HG03439 (cell line): ENCODE measurements at regions not wholly inside any gene's neighbourhood (a gene's known extent, or its start where the extent isn't known, plus 50 kb on each side); places are given as distances from the start of the nearest gene placed in this dataset.

Experiments used
- ATAC-seq: cut with Tn5 transposase; IDR thresholded peaks from one replicate; pipeline ENCODE4 v1.9.1; 2021; ENCODE audit warnings: mild to moderate bottlenecking, moderate library complexity; ENCODE audit not compliant: unreplicated experiment

DNA sequence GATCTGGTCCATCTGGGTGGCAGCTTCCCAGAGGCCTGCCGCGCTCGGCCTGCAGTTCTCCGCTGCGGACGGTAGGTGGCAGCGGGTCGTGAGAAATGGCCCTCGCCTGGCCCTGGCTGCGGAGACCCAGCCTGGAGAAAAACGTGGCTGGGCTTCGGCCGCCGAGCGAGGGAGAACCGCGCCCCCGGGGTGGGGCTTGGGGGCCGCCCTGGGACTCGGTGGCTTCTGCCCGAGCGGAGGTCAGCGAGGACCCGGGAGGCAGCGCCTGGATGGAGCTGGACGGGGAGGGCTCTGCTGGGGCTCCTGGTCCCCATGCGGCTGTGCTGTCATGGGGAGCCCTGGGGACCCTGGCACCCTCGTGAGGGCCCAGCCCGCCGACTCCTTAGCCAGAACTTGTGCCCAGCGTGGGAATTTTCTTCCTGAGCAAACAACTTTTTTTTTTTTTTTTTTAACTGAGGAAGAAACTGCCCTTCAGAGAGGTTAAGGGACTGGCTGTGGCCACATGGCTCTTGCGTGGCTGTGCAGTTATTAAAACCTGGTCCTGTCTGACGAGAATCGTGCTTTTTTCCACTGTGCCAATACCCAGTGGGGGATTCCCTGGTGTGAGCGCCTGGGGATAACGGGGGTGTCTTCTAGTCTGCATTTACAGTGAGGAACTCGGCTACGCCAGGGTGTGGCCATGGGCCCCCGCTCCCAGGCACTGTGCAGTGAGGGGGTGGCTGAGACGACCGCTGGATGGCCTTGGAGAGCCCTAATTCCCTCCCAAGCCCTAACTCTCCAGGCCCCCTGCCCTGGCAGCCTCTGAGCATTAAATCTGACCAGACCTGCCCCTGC is 535.6 kb downstream of the INSC start:
- ATAC-seq: peak; percentile 98

DNA sequence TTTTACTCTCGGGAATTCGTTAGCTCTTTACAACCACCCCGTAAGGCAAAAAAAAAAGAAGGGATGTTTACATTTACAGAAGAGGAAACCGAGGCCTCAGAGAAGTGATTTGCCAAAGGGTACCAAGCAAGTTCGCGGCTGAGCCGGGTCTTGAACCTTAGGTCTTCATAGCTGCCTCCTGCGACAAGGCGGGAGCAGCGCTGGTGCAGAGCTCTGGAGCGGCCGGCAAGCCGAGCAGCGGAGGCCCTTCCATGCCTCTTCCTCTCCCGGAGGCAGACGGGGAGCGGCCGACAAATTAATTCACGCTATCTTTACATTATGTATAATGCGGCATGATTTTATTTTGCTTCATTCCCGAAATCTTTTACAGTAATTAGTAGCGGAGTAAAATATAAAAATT is 536.3 kb downstream of the INSC start:
- ATAC-seq: no peak

DNA sequence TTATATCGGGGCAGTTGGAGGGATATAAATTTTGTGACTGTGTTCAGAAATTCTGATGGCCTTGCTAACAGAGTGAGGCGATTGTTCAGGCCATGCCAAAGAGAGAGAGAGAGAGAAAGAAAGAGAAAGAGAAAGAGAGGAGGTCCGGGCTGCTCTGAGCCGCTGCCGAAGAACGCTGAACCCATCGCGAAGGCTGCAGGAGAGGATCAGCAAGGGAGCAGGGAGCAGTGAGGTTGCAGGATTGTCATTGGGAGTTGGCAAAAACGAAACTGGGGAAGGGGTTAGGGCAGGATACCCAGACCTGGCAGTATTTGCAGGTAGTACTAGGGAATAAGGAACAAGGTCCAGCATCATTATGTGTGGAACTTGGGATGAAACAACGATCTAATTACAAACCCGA is 537.1 kb downstream of the INSC start:
- ATAC-seq: no peak

DNA sequence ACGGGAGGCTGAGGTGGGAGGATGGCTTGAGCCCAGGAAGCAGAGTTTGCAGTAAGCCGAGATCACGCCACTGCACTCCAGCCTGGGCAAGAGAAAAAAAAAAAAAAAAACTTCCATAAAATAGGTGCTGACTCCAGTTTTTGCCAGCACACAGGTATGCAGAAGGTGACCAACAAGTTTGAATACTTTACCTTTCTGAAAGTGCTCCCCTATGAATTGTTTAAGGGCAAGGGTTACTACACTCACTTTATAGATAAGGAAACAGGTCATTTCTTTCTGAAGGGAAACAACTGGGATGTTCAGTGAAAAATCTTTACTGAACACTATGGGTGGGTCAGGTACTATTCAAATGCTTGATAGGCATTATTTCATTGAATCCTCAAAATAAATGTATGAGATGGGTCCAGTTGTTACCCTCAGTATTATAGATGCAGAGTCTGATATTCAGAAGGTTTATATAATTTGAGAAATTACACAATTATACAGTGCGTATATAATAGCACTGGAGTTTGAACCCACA is 538.5 kb downstream of the INSC start:
- no peak for ATAC-seq

DNA sequence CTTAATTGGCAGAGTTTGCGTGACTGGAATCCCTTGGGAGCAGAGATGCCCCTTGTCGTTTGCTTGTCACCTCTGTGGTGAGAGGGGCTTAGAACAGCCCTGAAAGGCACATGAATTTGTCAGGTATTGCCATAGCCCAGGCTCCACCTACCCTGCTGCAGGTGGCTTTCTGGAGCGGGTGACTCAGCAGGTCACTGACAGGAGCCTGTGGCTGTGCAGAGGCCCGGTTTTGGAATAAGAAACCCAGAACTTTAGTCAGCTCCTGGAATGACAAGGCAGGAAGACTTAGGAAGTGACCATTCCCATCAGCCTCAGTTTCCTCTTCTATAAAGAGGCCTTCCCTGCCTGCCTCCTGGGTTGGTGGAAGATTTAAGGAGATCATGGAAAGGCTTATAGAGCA is 539.7 kb downstream of the INSC start:
- ATAC-seq: no peak

DNA sequence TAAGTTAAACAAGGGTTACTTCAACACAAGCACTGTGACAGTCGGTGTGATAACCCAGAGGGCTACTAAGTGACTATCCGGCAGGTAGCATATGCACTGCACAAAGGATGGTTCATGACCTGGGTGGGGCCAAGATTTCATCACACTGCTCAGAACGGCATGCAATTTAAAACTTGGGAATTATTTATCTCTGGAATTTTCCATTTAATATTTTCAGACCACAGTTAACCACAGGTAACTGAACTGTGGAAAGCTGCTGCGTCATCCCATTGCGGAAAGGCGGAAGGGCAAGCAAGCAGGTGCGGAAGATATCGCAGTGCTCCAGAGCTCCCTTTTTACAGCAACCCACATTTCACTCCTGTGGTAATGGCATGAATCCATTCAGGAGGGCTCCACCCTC is 540.8 kb downstream of the INSC start:
- ATAC-seq: no peak

DNA sequence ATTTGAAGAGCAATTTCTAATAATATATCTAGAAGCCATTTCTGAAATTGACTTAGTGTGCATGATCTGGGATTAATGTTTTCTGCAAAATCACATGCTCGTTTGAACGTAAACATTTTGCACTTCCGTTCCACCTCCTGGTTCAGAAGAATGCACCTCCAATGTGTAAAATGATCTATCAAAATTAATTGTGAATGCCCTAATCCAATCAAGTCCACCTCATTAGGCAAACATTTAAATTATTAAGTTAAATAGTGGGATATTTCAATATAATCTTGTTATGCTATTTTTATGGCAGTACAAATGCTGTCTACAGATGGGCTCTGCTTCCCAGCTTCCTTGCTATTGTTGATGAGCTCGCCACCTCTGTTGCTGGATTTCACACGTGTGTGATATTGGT is 542.5 kb downstream of the INSC start:
- no peak for ATAC-seq

DNA sequence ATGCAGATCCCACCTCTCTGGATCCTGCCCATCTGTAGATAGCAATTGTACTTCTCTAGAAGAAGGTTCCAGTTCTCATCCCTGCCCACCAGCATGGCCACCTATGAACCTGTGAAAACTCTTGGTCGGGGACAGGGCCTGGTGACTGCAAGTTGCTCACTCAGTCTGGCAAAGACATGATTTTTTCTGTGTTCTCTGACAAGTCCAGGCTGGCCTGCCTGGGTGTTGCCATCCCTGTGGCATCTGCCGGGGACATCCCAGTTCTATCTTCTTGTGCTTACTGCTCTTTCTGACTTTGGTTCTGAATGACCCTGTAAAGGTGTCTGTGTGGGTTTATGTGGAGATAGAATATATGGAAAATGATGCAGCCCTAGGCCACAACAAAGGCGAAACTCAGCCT is 545.8 kb downstream of the INSC start:
- no peak for ATAC-seq

DNA sequence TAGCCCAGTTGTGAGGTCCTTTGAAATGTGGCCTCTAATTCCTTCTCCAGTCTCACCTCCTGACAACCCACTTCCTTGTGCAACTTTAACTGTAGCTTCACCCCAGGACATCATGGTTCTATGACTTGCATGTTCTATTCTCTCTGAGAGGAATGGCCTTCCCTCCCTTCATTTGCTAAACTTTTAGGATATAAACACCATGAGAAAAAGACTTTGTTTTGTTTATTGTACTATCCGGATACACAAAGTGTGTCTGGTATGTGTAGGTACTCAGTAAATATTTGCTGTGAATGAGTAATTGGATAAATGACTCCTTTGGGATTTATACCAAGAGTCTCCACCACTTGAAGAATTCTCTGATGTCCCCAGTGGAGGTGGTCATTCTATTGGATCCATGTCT is 547.6 kb downstream of the INSC start:
- ATAC-seq: no peak

DNA sequence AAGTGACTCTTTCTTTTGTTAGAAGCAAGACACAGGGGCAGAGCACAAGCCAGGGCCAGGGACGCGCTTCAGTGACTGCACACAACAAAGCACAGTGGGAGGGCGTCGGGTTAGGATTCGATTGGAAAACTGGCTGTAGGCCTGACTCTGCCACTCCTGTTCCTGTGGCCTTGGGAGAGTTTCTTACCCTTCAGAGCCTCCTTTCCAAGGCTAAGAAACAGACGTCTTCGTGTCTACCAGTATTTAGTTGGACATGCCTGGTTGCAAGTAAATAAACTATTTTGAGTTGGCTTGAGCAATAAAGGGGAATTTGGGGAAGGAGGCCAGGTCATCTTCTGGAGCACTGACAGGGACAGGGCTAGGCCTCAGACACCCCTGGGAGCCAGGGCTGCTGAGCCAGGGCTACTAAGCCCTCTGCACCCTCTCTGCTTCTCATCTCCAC is 549.1 kb downstream of the INSC start:
- ATAC-seq: no peak

DNA sequence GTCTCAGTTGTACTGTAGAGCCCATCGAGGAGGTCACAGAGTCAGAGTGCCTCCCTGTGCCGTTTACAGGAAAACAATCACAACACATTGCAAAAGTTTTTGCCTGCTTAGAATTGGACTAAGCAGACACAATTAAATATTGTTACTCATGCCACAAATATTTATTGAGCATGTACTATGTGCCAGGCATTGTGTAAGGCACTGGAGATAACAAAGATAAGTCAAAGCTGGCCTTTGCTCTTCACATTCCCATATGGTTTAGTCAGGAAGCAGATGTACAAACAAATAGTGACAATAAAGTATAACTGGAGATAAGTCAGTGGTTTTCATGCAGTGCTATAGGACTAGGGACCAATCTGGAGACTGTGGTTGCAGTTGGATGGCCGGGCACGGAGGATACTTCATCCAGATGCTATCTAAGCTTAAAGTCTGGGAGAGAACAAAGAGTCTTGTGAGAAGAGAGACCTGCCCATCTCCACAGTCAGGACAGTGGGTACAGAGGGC is 550.7 kb downstream of the INSC start:
- ATAC-seq: no peak

DNA sequence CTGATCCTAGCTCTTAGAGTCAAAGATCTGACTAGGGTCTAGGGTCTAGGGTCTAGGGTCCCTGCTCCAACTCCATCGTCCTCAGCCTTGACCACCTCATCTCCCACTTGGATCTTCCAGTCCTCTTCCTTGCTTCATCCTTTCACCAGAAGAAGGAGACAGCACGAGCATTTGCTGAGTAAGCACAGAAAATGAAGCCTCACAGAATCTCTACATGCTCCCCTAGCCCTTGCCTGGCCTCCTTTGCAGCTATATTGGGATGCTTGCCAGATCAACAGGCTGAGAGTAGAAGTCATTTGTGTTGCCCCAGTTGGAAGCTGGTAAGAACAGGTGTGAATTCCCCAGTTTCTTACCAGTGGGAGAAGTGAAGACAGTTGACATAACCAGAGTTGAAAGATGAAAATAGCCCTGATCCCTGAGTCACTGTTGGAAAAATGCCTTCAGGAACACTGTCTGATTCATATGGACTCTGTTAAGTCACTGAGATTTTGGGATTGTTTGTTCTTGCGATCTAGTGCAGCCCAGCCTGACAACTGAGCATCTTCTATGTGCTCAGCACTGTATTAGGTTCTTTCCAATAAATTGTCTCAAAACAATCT is 552.5 kb downstream of the INSC start:
- no peak for ATAC-seq

DNA sequence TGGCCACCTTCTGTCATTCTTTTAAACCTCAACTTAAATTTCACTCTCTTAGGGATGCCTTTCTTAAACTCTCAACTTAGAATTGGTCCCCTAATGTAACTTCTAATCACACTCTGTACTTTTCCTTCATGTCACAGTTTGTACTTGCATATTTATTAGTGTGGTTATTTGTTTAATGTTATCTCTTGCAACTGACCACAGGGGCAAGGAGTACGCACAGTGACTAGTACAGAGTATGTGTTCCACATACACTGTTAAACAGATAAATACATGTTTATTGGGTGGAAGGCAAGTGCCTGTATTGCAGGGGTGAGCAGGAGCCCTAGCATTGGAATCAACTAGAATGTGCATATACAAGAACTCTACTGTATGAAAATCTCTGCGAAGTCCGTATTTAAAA is 554.0 kb downstream of the INSC start:
- no peak for ATAC-seq

DNA sequence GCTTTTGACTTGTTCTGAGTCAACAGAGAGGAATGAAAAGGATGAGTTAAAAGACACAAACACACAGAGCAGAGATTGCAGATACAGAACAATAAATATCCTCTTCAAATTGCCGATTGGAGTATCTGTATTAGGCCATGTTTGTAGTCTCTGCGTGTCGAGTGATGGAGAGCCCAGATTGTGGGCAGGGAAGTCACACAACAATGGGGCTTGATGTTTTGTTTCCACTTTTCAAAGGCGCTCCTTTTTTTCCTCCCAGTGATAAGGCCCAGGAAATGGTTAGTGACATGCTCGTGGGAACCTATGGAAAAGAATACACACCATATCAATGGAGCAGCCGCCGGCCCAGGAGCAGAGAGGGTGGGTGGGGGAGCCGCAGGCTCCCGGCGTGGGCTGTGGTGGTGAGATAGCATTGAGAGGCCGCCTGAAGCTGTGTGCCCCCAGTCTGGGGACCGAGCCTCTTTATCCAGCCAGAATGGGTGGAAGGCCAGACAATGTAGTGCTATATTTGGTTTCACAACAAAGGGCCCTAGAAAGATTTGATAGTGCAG is 555.9 kb downstream of the INSC start:
- no peak for ATAC-seq

DNA sequence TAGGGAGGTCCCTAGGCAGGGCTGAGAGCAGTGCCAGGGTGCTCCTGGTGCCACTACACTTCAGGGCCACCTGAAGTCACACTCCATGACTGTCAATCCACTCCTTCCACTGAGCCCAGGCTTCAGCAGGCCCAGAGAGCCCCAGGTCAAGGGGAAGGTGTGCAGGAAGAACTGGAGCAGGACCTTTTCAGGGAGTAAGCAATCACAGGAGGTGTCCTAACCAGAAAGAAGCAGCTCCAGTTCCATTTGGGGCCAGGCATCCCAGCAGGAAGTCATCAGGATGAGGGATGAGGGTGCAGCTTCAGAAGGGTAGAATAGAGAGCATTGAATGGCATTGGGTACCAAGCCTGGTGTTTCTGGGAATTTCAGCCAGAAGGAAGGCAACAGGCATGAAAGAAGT is 556.5 kb downstream of the INSC start:
- no peak for ATAC-seq

DNA sequence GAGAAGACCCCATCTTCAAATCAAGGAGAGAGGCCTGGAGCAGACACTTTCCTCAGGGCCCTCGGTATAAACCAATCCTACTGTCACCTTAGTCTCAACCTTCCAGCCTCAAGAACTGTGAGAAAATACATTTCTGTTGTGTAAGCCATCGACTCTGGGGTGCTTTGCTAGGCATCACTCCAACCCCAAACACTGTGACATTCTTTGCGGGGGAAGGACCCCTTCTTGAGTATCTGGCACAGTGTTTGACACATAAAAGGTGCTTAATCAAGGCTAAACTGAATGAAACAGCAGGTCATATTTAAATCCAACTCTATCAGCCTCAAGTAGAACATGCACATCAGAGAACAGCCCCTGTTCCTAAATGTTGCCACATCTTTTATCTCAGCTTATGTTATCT is 558.1 kb downstream of the INSC start:
- no peak for ATAC-seq

DNA sequence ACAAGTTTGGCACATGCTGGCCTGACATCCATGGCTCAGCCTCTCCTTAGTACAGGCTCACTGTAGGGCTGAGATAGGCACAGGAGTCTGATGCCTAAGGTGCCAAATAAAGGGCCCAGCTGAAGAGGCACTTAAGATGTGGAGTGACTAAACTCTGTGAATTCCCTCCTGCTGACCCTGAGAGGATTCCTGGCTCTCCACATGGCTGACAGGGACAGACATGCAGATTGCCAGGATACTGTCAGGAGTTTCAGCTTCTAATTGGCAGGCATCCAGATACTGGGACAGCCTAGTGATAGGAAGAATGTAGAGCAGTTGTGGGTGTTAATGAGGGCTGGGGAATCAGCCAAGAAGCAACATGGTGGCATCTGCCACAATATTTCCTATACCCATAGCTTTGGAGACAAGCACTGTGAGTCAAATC is 558.7 kb downstream of the INSC start:
- no peak for ATAC-seq

DNA sequence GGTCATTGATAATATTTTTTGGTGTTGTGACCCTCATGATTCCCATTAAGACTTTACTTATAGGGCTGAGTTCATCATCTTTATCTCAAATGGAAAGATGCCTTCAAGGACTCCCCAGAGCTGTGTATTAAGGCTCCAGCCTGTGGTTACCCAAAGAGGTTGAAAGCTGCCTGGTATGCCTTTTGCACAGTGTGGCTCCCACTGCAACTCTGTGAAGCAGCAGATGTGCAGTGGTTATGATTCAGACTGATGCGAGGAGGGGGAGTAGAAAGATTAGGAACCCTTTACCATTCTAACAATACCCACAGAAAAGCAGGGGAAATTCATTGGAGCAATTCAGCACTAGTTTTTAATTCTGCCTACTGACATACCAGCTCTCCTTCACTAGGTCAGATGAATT is 560.0 kb downstream of the INSC start:
- no peak for ATAC-seq

DNA sequence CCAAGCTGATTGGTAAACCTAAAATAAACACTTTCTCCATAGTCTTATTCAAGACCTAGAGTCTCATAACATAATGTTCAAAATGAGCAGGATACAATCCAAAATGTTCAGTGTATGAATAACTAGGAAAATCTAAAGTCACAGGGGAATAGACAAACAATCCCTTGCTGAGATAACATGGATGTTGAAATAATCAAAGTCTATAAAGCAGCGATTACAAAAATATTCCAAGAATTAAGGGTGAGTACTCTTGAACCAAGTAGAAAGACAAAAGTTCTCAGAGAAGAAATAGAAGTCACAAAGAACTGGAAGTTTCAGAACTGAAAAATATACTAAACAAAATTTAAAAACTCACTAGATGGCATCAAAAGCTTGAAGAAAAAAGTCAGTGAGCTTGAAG is 561.0 kb downstream of the INSC start:
- ATAC-seq: no peak

DNA sequence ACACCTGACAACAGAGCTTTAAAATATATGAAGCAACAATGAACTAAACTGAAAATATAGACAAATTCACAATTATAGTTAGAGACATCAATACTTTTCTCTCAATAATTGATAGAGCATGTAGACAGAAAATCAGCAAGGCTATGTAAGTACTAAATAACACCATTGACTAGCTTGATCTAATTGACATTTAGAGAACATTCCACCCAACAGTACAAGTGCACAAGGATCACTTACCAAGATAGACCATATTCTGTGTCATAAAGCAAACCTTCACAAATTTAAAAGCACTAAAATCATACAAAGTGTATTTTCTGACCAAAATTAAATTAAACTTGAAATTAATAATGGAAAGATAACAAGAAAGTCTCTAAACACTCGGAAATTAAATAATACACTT is 562.5 kb downstream of the INSC start:
- no peak for ATAC-seq

DNA sequence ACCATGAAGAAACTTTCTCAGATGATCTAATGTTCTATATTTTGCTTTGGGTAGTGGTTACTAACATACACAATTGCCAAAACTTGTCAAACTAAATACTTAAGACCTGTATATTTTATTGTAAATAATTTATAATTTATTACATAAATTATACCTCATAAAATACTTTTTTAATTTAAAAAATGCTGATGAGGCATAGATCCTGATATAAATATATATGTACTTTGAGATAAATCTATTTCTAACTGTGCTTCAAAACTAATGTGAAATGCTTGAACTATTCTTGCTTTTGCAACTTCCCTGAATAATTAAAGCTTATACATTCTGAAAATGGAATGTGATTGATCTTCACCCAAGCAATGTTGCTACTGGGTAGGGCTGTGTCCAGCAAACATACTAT is 568.8 kb downstream of the INSC start:
- no peak for ATAC-seq

DNA sequence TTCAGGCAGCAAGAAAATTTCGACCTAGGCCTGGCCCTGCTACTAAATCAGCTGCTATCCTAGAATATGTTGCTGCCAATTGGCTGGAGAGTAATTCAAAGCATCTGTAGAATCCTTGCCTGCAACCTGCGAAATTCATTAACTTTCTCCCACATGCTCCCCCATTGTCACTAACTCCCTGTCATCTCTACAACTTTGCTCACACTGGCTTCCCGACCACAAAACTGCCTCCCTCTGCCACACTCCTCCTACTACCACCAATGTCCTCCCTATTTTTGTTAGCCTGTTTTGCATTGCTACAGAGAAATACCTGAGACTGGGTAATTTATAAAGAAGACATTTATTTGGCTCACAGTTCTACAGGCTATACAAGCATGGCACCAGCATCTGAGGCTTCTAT is 570.6 kb downstream of the INSC start:
- ATAC-seq: no peak
